GM10266 (cell line): ENCODE measurements at regions not wholly inside any gene's neighbourhood (a gene's known extent, or its start where the extent isn't known, plus 50 kb on each side); places are given as distances from the start of the nearest gene placed in this dataset.
A peak's percentile ranks its signal among the peaks of the same experiment; 100 is the strongest.
"Not testable (repeated sequence)": the region's sequence is repeated elsewhere in the genome, so short reads cannot be mapped to it uniquely, and the experiment has no call there.

ENCODE experiments used
- DNase-seq: peaks from one replicate; pipeline ENCODE4 v3.0.0; 2012; ENCODE audit errors: extremely low spot score
- CTCF ChIP-seq: IDR thresholded peaks from 2 replicates; pipeline ENCODE4 v1.5.1; 2012; ENCODE audit warnings: mild to moderate bottlenecking, low read depth; ENCODE audit not compliant: control insufficient read depth, insufficient read depth; ENCODE audit errors: missing control alignments

- TF ChIP-seq CTCF, result no peak
- no peak for DNase-seq
Measured at GRCh38 chr1:38183096-38183495, 136.5 kb upstream of the POU3F1 start.

- DNase-seq, result not testable (repeated sequence)
Measured at GRCh38 chr1:38180388-38180787, 133.8 kb upstream of the POU3F1 start.

GRCh38 chr1:38179483-38179882 lies 132.9 kb upstream of the POU3F1 start:
- DNase-seq, result no peak
- TF ChIP-seq CTCF, result no peak

- TF ChIP-seq CTCF, result no peak
- DNase-seq, result no peak
Measured at GRCh38 chr1:38178216-38178615, 131.6 kb upstream of the POU3F1 start.

GRCh38 chr1:38175121-38175520 lies 128.5 kb upstream of the POU3F1 start:
- TF ChIP-seq CTCF, result no peak
- DNase-seq, result no peak

- no peak for DNase-seq
- TF ChIP-seq CTCF, result no peak
Measured at GRCh38 chr1:38173848-38174247, 127.3 kb upstream of the POU3F1 start.

GRCh38 chr1:38173157-38173831 lies 126.7 kb upstream of the POU3F1 start:
- TF ChIP-seq CTCF, result no peak
- DNase-seq, result peak; percentile 51

- TF ChIP-seq CTCF, result no peak
- DNase-seq, result no peak
Measured at GRCh38 chr1:38169121-38169520, 122.5 kb upstream of the POU3F1 start.
